Lower leg skin (tissue), 4 donors: ENCODE measurements at regions not wholly inside any gene's neighbourhood (a gene's known extent, or its start where the extent isn't known, plus 50 kb on each side); places are given as distances from the start of the nearest gene placed in this dataset.
A peak's percentile ranks its signal among the peaks of the same experiment; 100 is the strongest.

Experiments
- DNase-seq, 2 donors: peaks; one replicate each; pipeline ENCODE4 v3.0.0-alpha.2; 2019; ENCODE audit warnings: low spot score in 2 of 2
- H3K4me3 ChIP-seq: fragments of 200-600 bp; sonication (generic); 2 replicates; pipeline ENCODE4 v1.5.1; 2017; ENCODE audit warnings: mild to moderate bottlenecking, low read depth; ENCODE audit not compliant: poor library complexity, severe bottlenecking
- CTCF ChIP-seq, 3 donors: fragments of 450-650 bp; IDR thresholded peaks; one replicate each; pipeline ENCODE4 v1.5.1; 2016; ENCODE audit warnings: antibody characterized with exemption in 3 of 3, mild to moderate bottlenecking in 3 of 3, moderate library complexity in 2 of 3
- POLR2A ChIP-seq, 2 donors: fragments of 450-650 bp; IDR thresholded peaks; one replicate each; pipeline ENCODE4 v1.6.1; 2016 to 2017; ENCODE audit warnings: antibody characterized with exemption in 2 of 2, mild to moderate bottlenecking in 1 of 2, moderate library complexity in 1 of 2
- WGBS, 2 donors: methylation state at CpG; one replicate each; pipeline ENCODE4 v1.1.5; 2018; 5-methylcytosine and 5-hydroxymethylcytosine counted together
- intact Hi-C: fragments of 100-400 bp; cut with DNase I; formaldehyde crosslinking; loops from one replicate; pipeline ENCODE4 v1.15.0; 2023; ENCODE audit warnings: low total_unique reads

- 29 to 42% methylated on average over 2 of the region's 2 CpGs for WGBS, 2 donors
- no peak for TF ChIP-seq CTCF (IDR thresholded peaks at IDR 0.05)
- intact Hi-C loops, result no loop called here
- DNase-seq, result peak in 1 of 2 donors; percentile 36
- H3K4me3 ChIP-seq, result no peak overlapping the region
Measured at GRCh38 chr1:29986986-29987385, 736.4 kb downstream of the MATN1 start.

GRCh38 chr1:29985606-29985945, 737.8 kb downstream of the MATN1 start:
- H3K4me3 ChIP-seq, result no peak overlapping the region
- peak in 1 of 2 donors; percentile 72 for DNase-seq
- intact Hi-C loops, result no loop called here
- no peak for TF ChIP-seq CTCF (IDR thresholded peaks at IDR 0.05)
- no peak for TF ChIP-seq POLR2A (IDR thresholded peaks at IDR 0.05)
- 67 to 77% methylated on average over 5 of the region's 5 CpGs for WGBS, 2 donors

GRCh38 chr1:29984862-29985605, 738.4 kb downstream of the MATN1 start:
- TF ChIP-seq POLR2A (IDR thresholded peaks at IDR 0.05) (no peak), CTCF (IDR thresholded peaks at IDR 0.05) (no peak)
- DNase-seq, result no peak
- 67 to 70% methylated on average over 7 of the region's 7 CpGs for WGBS, 2 donors
- intact Hi-C loops, result no loop called here
- H3K4me3 ChIP-seq, result no peak overlapping the region

GRCh38 chr1:29984166-29984861, 739.1 kb downstream of the MATN1 start:
- DNase-seq, result peak in 1 of 2 donors; percentile 74
- H3K4me3 ChIP-seq, result no peak overlapping the region
- intact Hi-C loops, result no loop called here
- WGBS, 2 donors, result 54 to 59% methylated on average over 10 to 11 of the region's 11 CpGs
- TF ChIP-seq POLR2A (IDR thresholded peaks at IDR 0.05) (no peak), CTCF (IDR thresholded peaks at IDR 0.05) (no peak)

- no peak overlapping the region for H3K4me3 ChIP-seq
- WGBS, 2 donors, result 85 to 91% methylated on average over 7 of the region's 7 CpGs
- TF ChIP-seq CTCF (IDR thresholded peaks at IDR 0.05), result no peak
- no peak for TF ChIP-seq POLR2A (IDR thresholded peaks at IDR 0.05)
- peak in 1 of 2 donors; percentile 31 for DNase-seq
- intact Hi-C loops, result no loop called here
Measured at GRCh38 chr1:29983321-29983720, 740.1 kb downstream of the MATN1 start.
